Left renal cortex interstitium (tissue), 4 donors: ENCODE measurements at regions not wholly inside any gene's neighbourhood (a gene's known extent, or its start where the extent isn't known, plus 50 kb on each side); places are given as distances from the start of the nearest gene placed in this dataset.
"Not testable (repeated sequence)": the region's sequence is repeated elsewhere in the genome, so short reads cannot be mapped to it uniquely, and the experiment has no call there.

Experiments
- DNase-seq, 4 donors: peaks; one replicate each; pipeline ENCODE4 v3.0.0-alpha.2; 2013; ENCODE audit warnings: low read depth in 4 of 4, low spot score in 2 of 4, missing footprints in 1 of 4

DNA sequence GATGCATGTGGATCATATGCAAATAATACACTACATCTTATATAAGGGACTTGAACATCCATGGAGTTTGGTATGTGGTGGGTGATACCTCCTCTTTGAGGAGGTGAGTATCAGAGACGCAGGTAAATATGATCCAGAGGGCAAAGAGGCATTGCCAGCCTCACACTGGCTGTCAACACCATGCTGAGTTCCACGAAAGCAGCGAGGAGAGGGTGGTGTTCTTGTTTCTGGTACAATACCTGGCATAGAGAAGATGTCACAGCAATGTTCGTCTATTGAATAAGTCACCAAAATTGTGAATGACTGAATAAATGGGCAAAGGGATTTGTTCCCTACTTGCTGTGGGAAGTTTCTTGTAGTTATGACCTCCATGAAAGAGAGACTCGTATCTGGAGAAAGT lies 182.2 kb downstream of the SNRPN start:
- DNase-seq: no peak

DNA sequence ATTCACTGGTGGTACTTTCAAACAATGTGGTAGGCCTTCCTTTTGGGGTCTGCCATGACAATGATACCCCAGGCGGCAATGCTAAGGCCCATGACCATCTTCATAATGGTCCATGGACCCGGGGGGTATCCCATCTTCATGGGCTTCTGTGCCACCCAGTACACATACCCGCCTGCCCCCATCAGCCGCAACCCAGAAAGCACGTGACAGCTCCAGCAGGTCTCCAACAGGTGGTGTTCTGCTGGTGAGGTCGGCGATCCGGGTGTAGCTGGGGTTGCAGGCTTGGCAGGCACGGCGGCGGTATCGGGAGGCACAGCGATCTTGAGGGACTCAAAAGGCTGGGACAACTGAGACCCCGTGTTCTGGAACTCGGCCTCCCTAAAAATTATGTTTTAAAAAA lies 214.5 kb downstream of the SNRPN start:
- DNase-seq: no peak

DNA sequence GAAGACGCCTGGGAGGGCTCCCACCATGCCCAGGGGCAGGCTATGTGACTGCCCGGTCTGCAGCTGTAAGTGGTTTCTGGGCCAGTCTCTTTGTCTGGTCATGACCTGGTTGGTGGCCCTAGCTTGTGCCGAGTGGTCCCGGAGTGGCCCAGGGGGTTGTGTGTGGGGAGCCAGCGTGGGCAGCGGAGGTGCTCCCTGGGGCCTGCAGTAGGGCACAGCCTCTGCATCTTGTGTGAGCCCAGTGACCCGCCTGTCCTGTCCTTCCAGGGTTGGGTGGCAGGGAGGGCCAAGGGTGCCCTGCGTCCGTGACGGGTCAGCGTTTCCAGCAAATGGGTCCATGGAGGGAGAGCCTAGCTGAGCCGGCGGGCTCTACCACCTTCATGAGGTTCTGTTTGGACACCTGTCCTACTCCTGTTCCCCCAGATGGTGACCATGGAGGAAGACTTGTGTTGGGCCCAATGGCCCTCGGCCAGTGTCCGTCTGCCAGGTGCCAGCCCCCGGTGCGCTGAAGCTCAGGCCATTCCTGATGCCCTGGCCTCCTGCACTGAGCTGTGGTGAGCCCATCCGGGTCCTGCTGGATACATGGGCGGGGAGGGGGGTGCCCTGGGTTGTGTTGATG lies 215.4 kb downstream of the SNRPN start:
- no peak for DNase-seq

DNA sequence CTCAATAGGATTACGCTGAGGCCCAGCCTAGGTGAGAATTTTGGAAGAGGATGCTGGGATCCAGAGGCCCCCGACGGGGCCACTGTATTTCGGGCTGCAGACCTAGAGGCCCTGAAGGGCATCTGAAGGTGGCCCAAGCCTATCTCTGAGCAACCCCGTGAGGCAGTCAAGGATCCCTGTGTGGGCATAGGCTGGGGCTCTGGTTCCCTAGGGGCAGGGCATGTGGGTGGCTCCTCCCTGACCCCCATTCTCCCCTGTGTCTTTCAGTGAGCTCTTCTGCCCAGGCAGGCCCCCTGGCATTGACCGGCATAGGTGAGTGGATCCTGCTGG lies 216.0 kb downstream of the SNRPN start:
- DNase-seq: no peak

DNA sequence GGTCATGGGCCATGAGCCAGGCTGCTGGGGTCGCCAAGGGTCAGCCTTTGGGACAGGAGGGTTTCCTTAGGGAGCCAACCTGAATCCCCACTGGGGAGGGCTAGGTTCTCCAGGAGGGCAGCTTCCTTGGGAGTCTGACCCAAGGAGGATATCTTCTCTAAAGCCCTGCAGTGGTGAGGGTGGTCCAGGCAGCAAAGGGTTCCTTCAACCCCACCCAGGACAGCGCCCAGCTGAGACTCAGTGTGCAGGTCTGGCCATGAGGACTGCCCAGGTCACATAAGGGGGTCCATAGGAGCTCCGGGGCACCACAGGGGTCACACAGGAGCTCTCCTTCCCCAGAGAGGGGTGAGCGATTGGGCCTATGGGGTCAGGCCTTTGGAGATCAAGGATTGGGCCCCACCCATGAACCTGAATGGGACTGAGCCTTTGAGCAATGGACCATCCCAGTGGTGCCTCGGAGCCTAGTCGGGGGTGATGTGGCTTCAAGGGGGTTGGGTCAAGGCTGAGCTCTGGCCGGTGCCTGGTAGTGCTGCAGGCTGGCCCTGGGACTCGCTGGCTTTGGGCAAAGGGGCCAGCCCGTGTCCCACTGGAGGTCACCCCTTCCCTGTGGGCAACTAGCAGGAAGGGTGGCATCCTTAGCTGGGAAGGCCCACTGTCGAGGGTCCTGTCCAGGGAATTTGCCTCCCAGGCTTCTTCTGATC lies 216.5 kb downstream of the SNRPN start:
- no peak for DNase-seq

DNA sequence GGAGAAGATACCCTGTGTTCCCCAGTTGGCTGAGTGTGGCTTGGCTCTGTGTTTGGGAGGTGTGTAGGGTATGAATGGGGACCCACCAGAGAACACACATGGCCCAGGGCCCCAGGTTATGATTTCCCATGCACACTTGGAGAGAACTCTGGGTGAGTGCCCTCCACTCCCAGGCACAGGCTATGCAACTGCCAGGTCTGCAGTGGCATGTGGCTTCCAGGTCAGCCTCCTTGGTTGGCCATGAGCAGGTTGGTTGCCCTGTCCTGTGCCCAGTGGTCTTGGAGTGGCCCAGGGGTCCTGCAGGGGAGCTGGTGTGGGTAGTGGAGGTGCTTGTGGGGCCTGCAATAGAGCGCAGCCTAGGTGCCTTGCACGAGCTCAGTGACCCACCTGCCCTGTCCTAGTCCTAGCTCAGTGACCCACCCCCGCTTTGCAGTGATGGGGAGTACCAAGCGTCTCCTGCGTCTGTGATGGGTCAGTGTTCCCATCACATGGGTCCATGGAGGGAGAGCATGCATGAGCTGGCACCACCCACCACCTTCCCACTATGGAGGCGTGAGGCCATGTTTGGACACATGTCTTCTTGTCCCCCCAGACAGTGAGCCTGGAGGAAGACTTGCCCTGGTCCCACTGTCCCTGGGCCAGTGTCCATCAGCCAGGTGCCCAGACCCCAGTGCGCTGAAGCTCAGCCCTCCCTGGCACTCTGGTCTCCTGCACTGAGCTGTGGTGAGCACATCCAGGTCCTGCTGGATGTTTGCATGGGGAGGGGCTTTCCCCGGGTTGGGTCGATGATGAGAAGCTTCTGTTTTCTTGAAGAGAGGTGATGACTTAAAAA lies 217.3 kb downstream of the SNRPN start:
- DNase-seq: no peak

DNA sequence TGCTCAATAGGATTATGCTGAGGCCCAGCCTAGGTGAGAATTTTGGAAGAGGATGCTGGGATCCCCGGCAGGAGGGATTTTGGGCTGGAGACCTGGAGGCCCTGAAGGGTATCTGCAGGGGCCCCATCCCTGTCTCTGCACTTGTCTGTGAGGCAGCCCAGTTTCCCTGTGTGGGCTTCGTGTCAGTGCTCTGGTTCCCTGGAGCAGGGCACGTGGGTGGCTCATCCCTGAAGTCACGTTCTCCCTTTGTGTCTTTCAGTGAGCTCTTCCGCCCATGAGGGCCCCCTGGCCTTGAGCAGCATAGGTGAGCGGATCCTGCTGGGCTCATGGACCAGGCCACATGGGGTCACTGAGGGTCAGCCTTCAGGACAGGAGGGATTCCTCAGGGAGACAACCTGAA lies 217.9 kb downstream of the SNRPN start:
- DNase-seq: no peak

DNA sequence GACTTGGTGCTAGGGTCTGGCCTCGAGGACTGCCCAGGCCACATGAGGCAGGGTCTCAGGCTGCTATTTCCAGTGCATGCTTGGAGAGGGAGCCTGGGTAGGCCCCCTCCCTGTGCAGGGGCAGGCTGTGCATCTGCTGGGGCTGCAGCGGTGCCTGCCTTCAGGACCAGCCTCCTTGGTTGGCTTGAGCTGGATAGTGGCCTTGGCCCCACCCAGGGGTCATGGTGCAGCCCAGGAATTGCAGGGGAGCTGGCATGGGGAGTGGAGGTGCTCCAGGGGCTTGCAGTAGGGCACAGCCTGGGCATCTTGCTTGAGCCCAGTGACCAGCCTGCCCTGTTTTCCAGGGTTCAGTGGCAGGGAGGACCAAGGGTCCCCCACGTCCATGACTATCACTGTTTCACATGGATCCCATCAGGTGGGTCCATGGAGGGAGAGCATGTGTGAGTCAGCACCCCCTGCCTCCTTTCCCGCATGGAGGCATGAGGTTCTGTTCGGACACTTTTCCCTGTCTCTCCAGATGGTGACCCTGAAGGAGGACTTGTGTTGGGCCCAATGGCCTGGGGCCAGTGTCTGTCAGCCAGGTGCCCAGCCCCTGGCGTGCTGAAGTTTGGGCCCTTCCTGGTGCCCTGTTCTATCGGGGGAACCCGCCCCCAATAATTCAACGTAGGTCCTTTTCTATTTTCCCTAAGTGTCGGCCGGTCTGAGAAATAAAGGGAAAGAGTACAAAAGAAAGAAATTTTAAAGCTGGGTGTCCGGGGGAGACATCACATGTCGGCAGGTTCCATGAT lies 218.6 kb downstream of the SNRPN start:
- DNase-seq: no peak

DNA sequence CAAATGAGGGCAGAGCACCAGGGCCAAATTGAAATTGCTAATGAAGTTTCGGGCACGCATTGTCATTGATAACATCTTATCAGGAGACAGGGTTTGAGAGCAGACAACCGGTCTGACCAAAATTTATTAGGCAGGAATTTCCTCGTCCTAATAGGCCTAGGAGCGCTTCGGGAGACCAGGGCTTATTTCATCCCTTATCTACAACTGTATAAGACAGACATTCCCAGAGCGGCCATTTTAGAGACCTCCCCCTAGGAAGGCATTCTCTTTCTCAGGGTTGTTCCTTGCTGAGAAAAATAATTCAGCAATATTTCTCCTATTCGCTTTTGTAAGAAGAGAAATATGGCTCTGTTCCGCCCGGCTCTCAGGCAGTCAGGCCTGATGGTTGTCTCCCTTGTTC lies 219.4 kb downstream of the SNRPN start:
- not testable (repeated sequence) for DNase-seq

DNA sequence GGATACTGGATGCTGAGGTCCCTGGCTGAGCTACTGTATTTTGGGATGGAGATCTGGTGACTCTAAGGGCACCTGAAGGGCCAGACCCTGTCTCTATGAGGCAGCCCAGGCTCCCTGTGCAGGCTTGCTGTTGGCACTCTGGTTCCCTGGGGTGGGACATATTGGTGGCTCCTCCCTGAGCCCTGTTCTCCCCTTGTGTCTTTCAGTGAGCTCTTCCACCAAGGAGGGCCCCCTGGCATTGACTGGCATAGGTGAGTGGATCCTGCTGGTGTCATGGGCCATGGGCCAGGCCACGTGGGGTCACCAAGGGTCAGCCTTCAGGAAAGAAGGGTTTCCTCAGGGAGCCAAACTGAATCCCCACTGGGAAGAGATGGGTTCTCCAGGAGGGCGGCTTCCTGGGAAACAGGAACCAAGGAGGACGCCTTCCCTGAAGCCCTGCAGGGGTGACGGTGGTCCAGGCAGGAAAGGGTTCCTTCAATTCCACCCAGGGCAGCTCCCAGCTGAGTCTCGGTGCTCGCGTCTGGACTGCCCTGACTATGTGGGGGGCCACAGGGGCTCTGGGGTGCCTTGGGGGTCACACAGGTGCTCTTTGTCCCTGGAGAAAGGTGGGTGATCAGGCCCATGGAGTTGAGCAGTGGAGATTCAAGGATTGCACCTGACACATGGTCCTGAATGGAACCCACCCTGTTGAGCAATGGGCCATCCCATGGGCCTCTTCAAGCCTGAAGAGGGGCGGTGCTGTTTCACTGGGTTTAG lies 220.4 kb downstream of the SNRPN start:
- DNase-seq: no peak

DNA sequence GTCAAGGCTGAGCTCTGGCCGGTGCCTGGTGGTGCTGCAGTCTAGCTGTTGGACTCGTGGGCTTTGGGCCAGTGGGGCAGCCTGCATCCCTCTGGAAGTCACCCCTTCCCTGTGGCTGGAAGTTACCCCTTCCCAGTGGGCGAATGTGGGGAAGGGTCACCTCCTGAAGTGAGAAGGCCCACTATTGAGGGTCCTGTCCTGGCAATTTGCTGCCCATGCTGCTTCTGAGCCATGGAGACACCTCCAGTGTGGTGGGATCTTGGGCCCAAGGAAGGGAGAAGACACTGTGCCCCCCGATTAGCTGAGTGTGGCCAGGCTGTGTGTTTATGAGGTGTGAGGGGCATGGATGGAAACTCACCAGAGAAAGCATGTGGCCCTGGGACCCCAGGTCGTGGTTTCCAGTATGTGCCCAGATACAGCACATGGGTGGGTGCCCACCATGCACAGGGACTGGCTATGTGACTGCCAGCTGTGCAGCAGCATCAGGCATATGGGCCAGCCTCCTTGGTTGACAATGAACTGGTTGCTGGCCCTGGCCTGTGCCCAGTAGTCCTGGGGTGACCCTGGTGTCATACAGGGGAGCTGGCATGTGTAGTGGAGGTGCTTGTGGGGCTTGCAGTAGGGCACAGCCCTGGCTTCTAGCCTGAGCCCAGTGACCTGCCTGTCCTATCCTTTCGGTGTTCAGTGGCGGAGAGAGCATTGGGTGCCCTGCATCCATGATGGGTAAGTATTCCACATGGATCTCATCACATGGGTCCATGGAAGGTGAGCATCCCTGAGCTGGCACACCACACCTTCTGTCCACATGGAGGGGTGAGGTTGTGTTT lies 221.2 kb downstream of the SNRPN start:
- DNase-seq: no peak

DNA sequence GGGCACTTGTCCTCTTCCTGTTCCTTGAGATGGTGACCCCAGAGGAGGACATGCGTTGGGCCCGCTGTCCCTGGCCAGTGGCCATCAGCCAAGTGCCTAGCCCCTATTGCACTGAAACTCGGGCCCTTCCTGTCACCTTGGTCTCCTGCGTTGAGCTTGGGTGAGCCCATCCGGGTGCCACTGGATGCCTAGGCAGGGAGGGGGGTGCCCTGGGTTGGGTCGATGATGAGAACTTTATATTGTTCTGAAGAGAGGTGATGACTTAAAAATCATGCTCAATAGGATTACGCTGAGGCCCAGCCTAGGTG lies 221.8 kb downstream of the SNRPN start:
- DNase-seq: no peak

DNA sequence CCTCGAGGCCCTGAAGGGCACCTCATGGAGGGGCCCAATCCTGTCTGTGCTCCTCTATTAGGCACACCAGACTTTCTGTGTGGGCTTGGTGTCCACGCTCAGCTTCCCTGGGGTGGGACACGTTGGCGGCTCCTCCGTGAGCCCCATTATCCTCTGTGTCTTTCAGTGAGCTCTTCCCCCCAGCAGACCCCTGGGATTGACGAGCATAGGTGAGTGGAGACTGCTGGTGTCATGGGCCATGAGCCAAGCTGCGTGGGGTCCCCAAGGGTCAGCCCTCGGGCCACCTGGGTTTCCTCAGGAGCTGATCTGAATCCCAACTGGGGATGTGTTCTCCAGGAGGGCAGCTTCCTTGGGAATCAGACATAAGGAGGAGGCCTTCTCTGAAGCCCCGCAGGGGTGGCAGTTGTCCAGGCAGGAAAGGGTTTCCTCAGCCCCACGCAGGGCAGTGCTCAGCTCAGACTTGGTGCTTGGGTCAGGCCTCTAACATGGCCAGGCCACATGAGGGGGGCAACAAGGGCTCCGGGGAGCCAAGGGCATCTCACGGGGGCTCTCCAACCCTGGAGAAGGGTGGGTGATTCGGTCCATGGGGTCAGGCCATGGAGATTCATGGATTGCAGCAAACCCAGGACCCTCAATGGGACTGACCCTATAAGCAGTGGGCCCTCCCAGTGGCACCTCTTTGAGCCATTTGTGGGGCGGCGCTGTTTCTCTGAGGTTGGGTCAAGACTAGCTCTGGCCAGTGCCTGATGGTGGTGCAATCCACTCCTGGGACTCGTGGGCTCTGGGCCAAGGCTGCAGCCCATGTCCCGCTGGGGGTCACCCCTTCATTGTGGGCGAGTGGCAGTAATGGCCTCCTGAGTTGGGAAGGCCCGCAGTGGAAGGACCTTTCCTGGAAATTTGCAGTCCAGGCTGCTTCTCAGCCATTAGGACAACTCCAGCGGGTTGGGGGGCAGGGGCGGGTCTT lies 222.5 kb downstream of the SNRPN start:
- DNase-seq: no peak

DNA sequence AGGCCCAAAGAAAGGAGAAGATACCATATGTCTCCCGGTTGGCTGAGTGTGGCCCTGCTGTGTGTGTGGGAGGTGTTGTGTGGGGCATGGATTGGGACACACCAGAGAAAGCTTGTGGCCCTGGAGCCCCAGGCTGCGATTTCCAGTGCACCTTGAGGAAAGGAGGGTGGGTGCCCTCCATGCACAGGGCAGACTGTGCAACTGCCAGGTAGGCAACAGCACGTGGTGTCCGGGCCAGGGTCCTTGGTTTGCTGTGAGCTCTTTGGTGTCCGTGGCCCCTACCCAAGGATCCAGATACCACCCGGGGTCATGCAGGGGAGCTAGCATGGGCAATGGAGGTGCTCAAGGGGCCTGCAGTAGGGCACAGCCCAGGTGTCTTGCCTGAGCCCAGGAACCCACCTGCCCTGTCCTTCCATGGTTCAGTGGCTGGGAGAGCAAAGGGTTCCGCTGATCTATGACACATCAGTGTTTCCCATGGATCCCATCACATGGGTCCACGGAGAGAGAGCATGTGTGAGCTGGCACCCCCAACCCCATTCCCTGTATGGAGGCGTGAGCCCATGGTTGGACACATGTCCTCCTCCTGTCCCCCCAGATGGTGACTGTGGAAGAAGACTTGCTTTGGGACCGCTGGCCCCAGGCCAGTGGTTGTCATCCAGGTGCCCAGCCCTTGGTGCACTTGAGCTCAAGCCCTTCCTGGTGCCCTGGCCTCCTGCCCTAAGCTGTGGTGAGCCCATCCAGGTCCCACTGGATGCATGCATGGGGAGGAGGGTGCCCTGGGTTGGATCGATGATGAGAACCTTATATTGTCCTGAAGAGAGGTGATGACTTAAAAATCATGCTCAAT lies 223.4 kb downstream of the SNRPN start:
- no peak for DNase-seq

DNA sequence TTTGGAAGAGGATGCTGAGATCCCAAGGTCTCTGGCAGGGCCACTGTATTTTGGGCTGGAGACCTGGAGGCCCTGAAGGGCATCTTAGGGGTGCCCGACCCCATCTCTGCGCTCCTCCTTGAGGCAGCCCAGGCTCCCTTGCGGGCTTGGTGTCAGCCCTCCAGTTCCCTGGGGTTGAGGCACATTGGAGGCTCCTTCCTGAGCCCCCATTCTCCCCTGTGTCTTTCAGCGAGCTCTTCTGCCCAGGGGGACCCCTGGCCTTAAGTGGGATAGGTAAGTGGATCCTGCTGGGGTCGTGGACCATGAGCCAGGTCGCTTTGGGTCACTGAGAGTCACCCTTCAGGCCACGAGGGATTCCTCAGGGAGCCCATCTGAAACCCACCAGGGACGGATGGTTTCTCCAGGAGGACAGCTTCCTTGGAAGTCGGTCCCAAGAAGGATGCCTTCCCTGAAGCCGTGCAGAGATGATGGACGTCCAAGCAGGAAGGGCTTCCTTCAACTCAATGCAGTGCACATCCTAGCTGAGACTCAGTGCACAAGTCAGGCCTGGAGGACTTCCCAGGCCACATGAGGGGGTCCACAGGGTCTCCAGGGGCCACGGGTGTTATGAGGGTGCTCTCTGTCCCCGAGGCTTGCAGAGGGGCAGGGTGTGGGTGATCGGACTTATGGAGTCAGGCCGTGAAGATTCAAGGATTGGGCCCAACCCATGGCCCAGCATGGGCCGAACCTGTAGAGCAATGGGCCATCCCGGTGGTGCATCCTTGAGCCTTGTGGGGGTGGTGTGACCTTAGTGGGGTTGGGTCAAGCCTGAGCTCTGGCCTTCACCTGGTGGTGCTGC lies 224.3 kb downstream of the SNRPN start:
- DNase-seq: no peak

DNA sequence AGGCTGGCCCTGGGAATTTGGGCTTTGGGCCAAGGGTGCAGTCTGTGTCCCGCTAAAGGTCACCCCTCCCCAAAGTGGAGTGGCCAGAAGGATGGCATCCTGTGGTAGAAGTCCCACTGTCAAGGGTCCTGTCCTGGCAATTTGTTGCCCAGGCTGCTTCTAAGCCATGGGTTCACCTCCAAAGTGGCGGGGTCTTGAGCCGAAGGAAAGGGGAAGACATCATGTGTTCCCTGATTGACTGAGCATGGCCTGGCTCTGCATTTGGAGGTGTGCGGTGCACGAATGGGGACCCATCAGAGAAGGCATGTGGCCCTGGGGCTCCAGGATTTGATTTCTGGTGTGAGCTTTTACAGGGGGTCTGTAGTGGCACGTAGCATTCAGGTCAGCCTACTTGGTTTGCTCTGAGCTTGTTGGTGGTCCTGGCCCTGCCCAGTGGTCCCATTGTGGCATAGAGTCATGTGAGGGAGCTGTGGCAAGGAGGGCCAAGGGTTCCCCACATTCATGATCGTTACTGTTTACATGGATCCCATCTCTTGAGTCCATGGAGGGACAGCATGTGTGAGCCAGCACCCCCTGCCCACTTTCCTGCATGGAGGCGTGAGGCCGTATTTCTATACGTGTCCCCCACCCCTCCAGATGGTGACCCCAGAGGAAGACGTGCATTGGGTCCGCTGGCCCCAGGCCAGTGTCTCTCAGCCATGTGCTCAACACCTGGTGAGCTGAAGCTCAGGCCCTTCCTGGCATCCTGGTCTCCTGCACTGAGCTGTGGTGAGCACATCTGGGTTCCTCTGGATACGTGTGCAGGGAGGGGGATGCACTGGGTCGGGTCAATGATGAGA lies 225.1 kb downstream of the SNRPN start:
- DNase-seq: no peak
